Pancreas (tissue), 10 donors: ENCODE measurements at regions not wholly inside any gene's neighbourhood (a gene's known extent, or its start where the extent isn't known, plus 50 kb on each side); places are given as distances from the start of the nearest gene placed in this dataset.

Experiments used
- ATAC-seq, 4 donors: fragments of 200-7000 bp; cut with Tn5 transposase; one replicate each; pipeline versions ENCODE4 v1.8.0 to v1.9.1; 2020; ENCODE audit warnings: mild to moderate bottlenecking in 4 of 4, moderate library complexity in 4 of 4
- DNase-seq, 6 donors: peaks; one replicate each; pipeline ENCODE4 v3.0.0-alpha.2; 2020
- FAIRE-seq: peaks from 2 replicates; lab custom pipeline; 2012; peaks lifted over from hg19 to GRCh38; lab: Jason Lieb, UNC
- H3K27ac ChIP-seq, 4 donors: fragments of 200-600 bp; sonication (generic); 1 replicate in 3 of 4; 2 replicates in 1 of 4; pipeline versions ENCODE4 v1.5.0 to v1.8.0; 2020
- H3K27me3 ChIP-seq, 4 donors: fragments of 200-600 bp; one replicate each; pipeline ENCODE4 v1.8.0; 2021
- H3K36me3 ChIP-seq, 3 donors: fragments of 200-600 bp; sonication (generic) in 1 of 3; one replicate each; pipeline versions ENCODE4 v1.5.0 to v1.8.0; 2020 to 2021
- H3K4me1 ChIP-seq, 3 donors: fragments of 200-600 bp; one replicate each; pipeline ENCODE4 v1.8.0; 2021
- H3K4me3 ChIP-seq, 4 donors: fragments of 200-600 bp; sonication (generic) in 2 of 4; one replicate each; pipeline versions ENCODE4 v1.5.0 to v1.8.0; 2020 to 2021
- H3K9me3 ChIP-seq, 4 donors: fragments of 200-600 bp; one replicate each; pipeline ENCODE4 v1.8.0; 2021
- WGBS, 2 donors: extraction: QIAGEN DNeasy Blood & Tissue Kit; methylation state at CpG; one replicate each; pipeline ENCODE4 v1.1.7; 2013; 5-methylcytosine and 5-hydroxymethylcytosine counted together
- intact Hi-C, 3 donors: fragments of 100-400 bp; cut with DNase I; formaldehyde crosslinking; loops; one replicate each; pipeline versions ENCODE4 v1.11.1 to v1.14.2; 2022
- TF ChIP-seq, protein P1 (sequence below), 4 donors: fragments of 200-600 bp; sonication (generic) in 3 of 4; IDR thresholded peaks; one replicate each; pipeline versions ENCODE4 v1.5.0 to v1.8.0; 2021; ENCODE audit warnings: antibody characterized with exemption in 4 of 4
- donor health status: healthy with polysubstance abuse.
- donor health status: DM: no; HTN: no; CAD: no; lungs with moderate emphysema.
- donor health status: DM: no; HTN: no; CAD: no.
- donor health status: control.
- donor health status: control.
- donor health status: Bipolar disorder and iron deficiency.
- donor health status: DM: yes; HTN: yes; CAD: no.
- donor health status: DM: no; HTN: no; CAD: no.
- donor health status: DM: no; HTN: no; CAD: no.
- donor health status: DM: yes; HTN: yes; CAD: no.

DNA sequence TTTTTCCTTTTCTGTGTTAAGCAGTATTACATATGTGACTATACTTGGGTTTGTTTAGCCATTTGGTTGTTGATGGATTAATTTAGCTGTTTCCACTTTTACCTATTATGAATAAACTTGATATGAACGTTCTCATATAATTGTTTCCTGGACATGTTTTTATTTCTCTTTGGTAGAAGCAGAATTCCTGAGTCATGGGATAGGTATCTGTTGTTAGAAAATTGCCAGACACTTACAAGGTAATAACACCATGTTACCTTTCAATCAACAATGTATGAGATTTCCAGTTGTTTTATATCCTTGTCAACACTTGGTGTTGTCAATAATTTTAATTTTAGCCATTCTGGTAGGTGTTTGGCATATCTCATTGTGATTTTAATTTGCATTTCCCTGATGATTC, 475.4 kb downstream of the IGSF11 start:
- ATAC-seq (no peak), FAIRE-seq (no peak), DNase-seq (no peak)
- WGBS, 2 donors = 26 to 35% methylated on average over 1 of the region's 1 CpG
- TF ChIP-seq, protein P1, sequence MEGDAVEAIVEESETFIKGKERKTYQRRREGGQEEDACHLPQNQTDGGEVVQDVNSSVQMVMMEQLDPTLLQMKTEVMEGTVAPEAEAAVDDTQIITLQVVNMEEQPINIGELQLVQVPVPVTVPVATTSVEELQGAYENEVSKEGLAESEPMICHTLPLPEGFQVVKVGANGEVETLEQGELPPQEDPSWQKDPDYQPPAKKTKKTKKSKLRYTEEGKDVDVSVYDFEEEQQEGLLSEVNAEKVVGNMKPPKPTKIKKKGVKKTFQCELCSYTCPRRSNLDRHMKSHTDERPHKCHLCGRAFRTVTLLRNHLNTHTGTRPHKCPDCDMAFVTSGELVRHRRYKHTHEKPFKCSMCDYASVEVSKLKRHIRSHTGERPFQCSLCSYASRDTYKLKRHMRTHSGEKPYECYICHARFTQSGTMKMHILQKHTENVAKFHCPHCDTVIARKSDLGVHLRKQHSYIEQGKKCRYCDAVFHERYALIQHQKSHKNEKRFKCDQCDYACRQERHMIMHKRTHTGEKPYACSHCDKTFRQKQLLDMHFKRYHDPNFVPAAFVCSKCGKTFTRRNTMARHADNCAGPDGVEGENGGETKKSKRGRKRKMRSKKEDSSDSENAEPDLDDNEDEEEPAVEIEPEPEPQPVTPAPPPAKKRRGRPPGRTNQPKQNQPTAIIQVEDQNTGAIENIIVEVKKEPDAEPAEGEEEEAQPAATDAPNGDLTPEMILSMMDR (IDR thresholded peaks at IDR 0.05) = no peak
- H3K27me3 ChIP-seq = no peaks in the 10 kb centered on the region
- peaks cover 0 to 5% (median 0%) of the 10 kb centered on the region in 3 donors for H3K4me1 ChIP-seq
- H3K9me3 ChIP-seq = no peaks in the 10 kb centered on the region
- no peak overlapping the region for H3K27ac ChIP-seq
- intact Hi-C loops = no loop called here
- H3K36me3 ChIP-seq = no peaks in the 10 kb centered on the region
- H3K4me3 ChIP-seq = no peak overlapping the region

DNA sequence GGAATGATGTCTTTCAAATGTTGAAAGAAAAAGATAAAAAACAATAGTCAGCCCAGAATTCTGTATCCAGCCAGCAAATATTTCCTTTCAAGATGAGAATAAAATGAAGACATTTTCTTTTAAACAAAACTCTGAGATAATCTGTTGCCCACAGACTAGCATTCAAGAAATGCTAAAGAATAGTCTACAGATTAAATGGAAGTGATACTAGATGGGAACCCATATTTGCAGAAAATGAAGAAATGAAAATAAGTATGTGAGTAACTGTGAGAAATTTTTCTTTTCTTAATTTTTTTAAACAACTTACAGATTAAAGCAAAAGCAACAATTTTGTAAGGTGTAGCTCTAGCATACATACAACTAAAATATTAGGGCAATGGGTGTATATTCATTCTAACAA, 469.8 kb downstream of the IGSF11 start:
- Histone ChIP-seq H3K27ac (no peak overlapping the region), H3K4me3 (no peak overlapping the region), H3K9me3 (no peaks in the 10 kb centered on the region), H3K4me1 (no peaks in the 10 kb centered on the region), H3K36me3 (no peaks in the 10 kb centered on the region), H3K27me3 (no peaks in the 10 kb centered on the region)
- FAIRE-seq = no peak
- TF ChIP-seq, protein P1 (IDR thresholded peaks at IDR 0.05) = no peak
- DNase-seq = no peak
- no peak for ATAC-seq
- intact Hi-C loops = no loop called here

DNA sequence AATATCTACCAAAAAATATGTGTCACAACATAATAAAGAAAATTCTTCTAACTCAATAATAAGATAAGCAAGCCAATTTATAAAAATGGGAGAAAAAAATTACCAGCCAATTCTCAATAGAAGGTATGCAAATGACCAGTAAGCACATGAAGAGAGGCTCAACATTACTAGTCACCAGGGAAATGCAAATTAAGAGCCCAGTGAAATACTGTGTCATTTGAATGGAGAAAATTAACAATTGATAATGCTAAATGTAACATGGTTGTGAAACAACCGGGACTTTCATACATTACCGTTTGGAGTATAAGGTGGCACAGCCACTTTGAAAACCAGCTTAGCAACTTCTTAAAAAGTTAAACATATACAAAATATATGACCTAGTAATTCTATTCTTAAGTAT, 460.7 kb downstream of the IGSF11 start:
- TF ChIP-seq, protein P1 (IDR thresholded peaks at IDR 0.05) = no peak
- 34 to 36% methylated on average over 2 of the region's 2 CpGs for WGBS, 2 donors
- intact Hi-C loops = no loop called here
- H3K27me3 ChIP-seq = no peaks in the 10 kb centered on the region
- no peaks in the 10 kb centered on the region for H3K9me3 ChIP-seq
- no peak overlapping the region for H3K4me3 ChIP-seq
- no peak for FAIRE-seq
- H3K4me1 ChIP-seq = no peaks in the 10 kb centered on the region
- H3K36me3 ChIP-seq = no peaks in the 10 kb centered on the region
- no peak for DNase-seq
- H3K27ac ChIP-seq = no peak overlapping the region
- ATAC-seq = no peak

DNA sequence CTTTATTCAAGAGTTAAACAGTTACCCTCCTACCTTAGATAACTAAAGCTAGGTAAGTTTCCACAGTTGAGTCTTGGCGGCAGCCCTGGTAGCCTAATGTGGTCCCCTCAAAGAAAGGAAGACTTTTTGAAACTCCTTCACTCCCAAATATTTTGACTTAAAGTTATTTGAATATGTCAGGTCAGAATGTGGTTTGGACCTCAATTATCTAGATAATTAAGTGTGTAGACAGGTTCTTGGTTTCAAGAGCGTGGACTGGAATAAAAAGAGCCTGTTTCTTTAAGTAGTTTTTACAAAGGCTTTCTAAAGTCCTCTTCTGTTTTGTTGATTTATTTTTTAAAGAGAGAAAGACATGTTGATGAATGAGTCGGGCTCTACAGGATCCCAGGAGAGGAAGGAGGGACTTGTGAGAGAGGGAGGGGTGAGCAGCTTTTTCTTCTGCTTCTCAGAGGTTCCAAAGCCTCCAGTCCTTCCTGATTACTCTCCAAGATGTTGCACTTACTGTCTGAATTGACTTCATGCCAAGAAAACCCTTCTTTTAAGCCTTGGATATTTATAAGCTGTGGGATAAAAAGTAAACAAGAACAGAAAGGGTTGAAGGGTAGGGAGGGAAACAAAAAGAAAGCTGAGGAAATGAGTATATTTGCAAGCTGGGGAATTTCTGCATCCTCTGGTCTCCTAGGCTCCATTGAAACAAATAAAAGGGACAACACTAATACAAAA, 457.4 kb downstream of the IGSF11 start:
- no peaks in the 10 kb centered on the region for H3K9me3 ChIP-seq
- FAIRE-seq = no peak
- H3K27ac ChIP-seq = no peak overlapping the region
- no peaks in the 10 kb centered on the region for H3K4me1 ChIP-seq
- H3K4me3 ChIP-seq = no peak overlapping the region
- H3K36me3 ChIP-seq = no peaks in the 10 kb centered on the region
- TF ChIP-seq, protein P1 (IDR thresholded peaks at IDR 0.05) = no peak
- no peaks in the 10 kb centered on the region for H3K27me3 ChIP-seq
- intact Hi-C loops = no loop called here
- 46 to 51% methylated on average over 3 of the region's 3 CpGs for WGBS, 2 donors
- ATAC-seq = no peak
- DNase-seq = no peak

DNA sequence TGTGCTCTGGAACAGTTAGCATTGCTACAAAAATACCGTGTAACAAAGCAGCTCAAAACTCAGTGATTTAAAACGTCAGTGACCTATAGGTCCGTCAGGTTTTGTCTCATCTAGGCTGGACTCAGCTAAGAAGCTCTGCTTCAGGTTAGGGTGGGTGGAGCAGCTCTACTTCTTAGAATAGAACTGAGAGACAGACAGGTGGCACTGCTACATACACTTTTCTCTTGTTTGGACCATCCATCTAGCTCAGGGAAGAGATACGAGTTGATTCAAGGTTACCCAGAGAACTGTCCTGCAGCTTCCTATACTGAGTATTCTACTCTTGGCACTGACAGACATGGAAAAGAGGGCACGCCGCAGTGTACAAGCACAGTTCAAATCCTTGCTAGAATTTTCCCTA, 456.1 kb downstream of the IGSF11 start:
- intact Hi-C loops = no loop called here
- DNase-seq (no peak), FAIRE-seq (no peak), ATAC-seq (no peak)
- no peaks in the 10 kb centered on the region for H3K27me3 ChIP-seq
- H3K27ac ChIP-seq = no peak overlapping the region
- H3K4me1 ChIP-seq = no peaks in the 10 kb centered on the region
- no peak overlapping the region for H3K4me3 ChIP-seq
- TF ChIP-seq, protein P1 (IDR thresholded peaks at IDR 0.05) = no peak
- 63 to 68% methylated on average over 6 of the region's 6 CpGs for WGBS, 2 donors
- H3K36me3 ChIP-seq = no peaks in the 10 kb centered on the region
- no peaks in the 10 kb centered on the region for H3K9me3 ChIP-seq
